ENCODE measurements at regions not wholly inside any gene's neighbourhood (a gene's known extent, or its start where the extent isn't known, plus 50 kb on each side); places are given as distances from the start of the nearest gene placed in this dataset.

DNA sequence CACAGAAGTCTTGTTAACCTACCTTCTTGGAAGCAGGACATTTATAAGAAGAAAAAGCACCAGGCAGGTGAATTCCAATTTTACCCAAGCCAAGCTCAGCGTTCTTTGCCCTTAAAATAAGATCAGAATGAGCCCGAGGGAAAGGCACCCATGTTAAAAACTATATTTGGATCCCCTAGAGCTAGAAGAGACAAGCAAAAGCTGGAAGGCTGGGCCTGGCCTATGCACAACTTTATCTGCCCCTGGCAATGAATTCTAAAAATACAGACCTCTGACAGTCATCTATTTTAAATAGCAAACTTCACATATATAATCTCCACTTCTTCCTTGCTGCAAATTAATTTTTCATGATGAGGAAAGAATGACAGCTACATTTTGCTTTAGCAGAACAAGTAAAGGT lies 180.9 kb downstream of the FGFR2 start:
- TF ChIP-seq, protein P1, sequence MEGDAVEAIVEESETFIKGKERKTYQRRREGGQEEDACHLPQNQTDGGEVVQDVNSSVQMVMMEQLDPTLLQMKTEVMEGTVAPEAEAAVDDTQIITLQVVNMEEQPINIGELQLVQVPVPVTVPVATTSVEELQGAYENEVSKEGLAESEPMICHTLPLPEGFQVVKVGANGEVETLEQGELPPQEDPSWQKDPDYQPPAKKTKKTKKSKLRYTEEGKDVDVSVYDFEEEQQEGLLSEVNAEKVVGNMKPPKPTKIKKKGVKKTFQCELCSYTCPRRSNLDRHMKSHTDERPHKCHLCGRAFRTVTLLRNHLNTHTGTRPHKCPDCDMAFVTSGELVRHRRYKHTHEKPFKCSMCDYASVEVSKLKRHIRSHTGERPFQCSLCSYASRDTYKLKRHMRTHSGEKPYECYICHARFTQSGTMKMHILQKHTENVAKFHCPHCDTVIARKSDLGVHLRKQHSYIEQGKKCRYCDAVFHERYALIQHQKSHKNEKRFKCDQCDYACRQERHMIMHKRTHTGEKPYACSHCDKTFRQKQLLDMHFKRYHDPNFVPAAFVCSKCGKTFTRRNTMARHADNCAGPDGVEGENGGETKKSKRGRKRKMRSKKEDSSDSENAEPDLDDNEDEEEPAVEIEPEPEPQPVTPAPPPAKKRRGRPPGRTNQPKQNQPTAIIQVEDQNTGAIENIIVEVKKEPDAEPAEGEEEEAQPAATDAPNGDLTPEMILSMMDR (IDR thresholded peaks at IDR 0.05), result no peak
- no peak for TF ChIP-seq POLR2A (IDR thresholded peaks at IDR 0.05)
